Thymus (tissue), 11 donors: ENCODE measurements at regions not wholly inside any gene's neighbourhood (a gene's known extent, or its start where the extent isn't known, plus 50 kb on each side); places are given as distances from the start of the nearest gene placed in this dataset.

ENCODE experiments used
- DNase-seq, 9 donors: peaks; one replicate each; pipeline ENCODE4 v3.0.0-alpha.2; 2013; ENCODE audit warnings: low spot score in 9 of 9, low read depth in 6 of 9, missing footprints in 1 of 9
- H3K27ac ChIP-seq, 2 donors: one replicate each; pipeline ENCODE4 v1.5.1; 2013; ENCODE audit warnings: control low read depth in 1 of 2, low read depth in 1 of 2, low read length in 1 of 2, mild to moderate bottlenecking in 1 of 2, moderate library complexity in 1 of 2
- H3K27me3 ChIP-seq, 2 donors: one replicate each; pipeline ENCODE4 v1.5.1; 2013; ENCODE audit warnings: low read length in 1 of 2; ENCODE audit not compliant: control insufficient read depth in 2 of 2, insufficient read depth in 1 of 2
- H3K36me3 ChIP-seq, 2 donors: one replicate each; pipeline ENCODE4 v1.5.1; 2013; ENCODE audit warnings: low read length in 1 of 2, mild to moderate bottlenecking in 1 of 2, moderate library complexity in 1 of 2; ENCODE audit not compliant: control insufficient read depth in 2 of 2, insufficient read depth in 2 of 2
- H3K4me1 ChIP-seq, 2 donors: one replicate each; pipeline ENCODE4 v1.5.1; 2013; ENCODE audit warnings: low read length in 2 of 2; ENCODE audit not compliant: control insufficient read depth in 2 of 2, insufficient read depth in 2 of 2
- H3K4me3 ChIP-seq, 2 donors: one replicate each; pipeline ENCODE4 v1.5.1; 2013; ENCODE audit warnings: low read length in 2 of 2, control low read depth in 1 of 2, mild to moderate bottlenecking in 1 of 2
- H3K9me3 ChIP-seq, 2 donors: one replicate each; pipeline ENCODE4 v1.5.1; 2013; ENCODE audit warnings: low read length in 1 of 2, mild to moderate bottlenecking in 1 of 2; ENCODE audit not compliant: control insufficient read depth in 2 of 2, insufficient read depth in 1 of 2
- WGBS: extraction: QIAGEN DNeasy Blood & Tissue Kit; methylation state at CpG from one replicate; pipeline ENCODE4 v1.1.7; 2013; 5-methylcytosine and 5-hydroxymethylcytosine counted together
- donor health status: healthy.

DNA sequence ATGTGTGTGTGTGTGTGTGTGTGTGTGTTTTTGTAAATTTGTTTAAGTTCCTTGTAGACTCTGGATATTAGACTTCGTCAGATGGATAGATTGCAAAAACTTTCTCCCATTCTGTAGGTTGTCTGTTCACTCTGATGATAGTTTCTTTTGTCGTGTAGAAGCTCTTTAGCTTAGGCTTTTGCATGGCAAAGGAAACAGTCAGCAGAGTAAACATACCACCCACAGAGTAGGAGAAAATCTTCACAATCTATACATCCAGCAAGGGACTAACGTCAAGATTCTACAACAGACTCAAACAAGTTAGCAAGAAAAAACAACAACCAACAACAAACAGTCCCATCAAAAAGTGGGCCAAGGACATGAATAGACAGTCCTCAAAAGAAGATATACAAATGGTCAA is 336.7 kb upstream of the ATP5MC3 start:
- Histone ChIP-seq H3K27ac (no peak overlapping the region), H3K4me3 (no peak overlapping the region), H3K36me3 (no peaks in the 10 kb centered on the region), H3K27me3 (no peaks in the 10 kb centered on the region), H3K4me1 (no peaks in the 10 kb centered on the region), H3K9me3 (no peaks in the 10 kb centered on the region)
- DNase-seq = no peak
- 86% methylated on average over 3 of the region's 3 CpGs for WGBS

DNA sequence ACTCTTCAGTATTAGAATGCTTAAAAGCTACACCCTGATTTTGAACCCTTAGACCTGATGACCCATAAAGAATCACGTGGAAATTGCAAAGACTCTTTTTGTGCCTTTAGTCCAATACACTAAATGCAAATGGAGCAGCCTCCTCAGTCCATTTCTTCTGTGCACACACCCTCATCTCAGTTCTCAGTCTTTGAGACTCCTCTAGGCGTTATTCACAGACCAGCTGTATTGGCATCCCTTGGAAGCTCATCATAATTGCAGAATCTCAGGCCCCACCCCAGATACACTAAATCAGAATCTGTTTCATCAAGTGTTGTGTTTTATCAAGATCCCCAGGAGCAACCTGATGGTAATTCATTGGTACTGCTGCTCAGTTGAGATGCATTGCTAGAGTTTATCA is 335.0 kb upstream of the ATP5MC3 start:
- Histone ChIP-seq H3K4me3 (no peak overlapping the region), H3K9me3 (no peaks in the 10 kb centered on the region), H3K27ac (no peak overlapping the region), H3K27me3 (no peaks in the 10 kb centered on the region), H3K4me1 (no peaks in the 10 kb centered on the region), H3K36me3 (no peaks in the 10 kb centered on the region)
- DNase-seq = no peak
- WGBS = 87% methylated on average over 2 of the region's 2 CpGs

DNA sequence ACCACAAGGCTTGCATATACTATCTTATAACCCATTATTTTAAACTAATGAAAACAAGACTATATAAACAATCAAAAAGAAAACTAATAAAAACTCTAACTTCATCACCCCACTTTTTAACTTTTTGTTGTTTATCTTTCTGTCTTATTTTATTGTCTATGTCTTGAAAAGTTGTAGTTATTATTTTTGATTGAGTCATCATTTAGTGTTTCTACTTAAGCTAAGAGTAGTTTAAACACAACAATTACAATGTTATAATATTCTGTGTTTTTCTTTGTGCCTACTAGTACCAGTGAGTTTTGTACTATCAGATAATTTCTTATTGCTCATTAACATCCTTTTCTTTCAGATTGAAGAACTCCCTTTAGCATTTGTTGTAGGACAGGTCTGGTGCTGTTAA is 318.7 kb upstream of the ATP5MC3 start:
- H3K4me3 ChIP-seq = no peak overlapping the region
- H3K9me3 ChIP-seq = peaks cover 0 to 7% of the 10 kb centered on the region in 2 donors

DNA sequence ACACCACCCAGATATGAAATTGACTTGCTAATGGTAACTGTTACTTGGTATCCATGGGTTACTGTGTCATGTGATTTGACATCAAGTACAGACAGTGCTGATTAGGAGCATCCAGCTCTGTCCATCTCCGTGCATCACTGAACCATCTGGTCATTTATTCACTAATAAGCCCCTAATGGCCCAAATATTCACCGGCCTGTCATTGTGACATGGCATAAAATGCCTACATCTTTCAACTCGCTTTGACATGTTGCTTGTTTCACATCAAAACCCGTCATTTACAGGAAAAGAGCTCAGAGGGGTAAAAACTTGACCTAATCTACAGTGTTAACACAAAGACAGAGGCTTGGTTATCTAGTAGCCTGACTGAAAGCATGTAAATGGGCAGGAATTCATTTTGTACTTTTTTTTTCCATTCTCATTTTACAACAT is 308.9 kb upstream of the ATP5MC3 start:
- Histone ChIP-seq H3K4me1 (no peaks in the 10 kb centered on the region), H3K27ac (no peak overlapping the region), H3K4me3 (no peak overlapping the region), H3K36me3 (no peaks in the 10 kb centered on the region), H3K9me3 (no peaks in the 10 kb centered on the region), H3K27me3 (no peaks in the 10 kb centered on the region)
- WGBS = 89% methylated on average over 4 of the region's 4 CpGs
- DNase-seq = no peak

More for the DNA sequence above, 318.7 kb upstream of the ATP5MC3 start:
- Histone ChIP-seq H3K36me3 (no peaks in the 10 kb centered on the region), H3K27ac (no peak overlapping the region), H3K4me1 (no peaks in the 10 kb centered on the region), H3K27me3 (no peaks in the 10 kb centered on the region)
- no peak for DNase-seq

DNA sequence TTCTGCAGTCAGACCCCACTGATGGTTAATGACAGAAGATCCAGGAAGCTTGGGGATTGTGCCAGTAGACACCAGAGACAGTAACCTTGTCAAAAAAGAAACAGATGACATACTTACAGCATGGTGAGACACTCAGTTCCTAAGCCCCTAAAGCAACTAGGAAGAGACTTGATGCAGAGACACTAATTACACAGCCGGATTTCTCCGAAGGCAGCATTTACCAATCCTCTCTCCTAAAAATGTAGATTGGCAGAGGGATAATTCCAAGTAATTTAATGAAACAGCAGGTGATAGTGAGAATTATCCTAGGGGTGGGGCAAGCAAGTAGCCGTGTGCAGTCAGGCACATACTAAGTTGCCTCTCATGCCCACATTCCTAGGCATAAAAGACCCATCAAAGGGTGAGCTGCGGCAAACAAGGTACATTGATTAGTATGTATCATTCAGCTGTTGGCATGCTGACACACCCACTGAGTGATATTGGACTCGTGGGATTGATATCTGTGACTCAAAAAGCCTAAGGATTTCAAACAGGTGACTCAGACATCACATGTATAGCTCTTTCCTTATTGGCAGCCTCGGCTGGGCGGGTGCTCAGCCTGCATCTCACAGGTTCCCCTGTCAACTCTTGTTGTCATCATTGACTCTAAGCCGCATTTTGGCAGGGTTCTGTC is 296.7 kb upstream of the ATP5MC3 start:
- H3K27me3 ChIP-seq = no peaks in the 10 kb centered on the region
- H3K36me3 ChIP-seq = no peaks in the 10 kb centered on the region
- H3K27ac ChIP-seq = no peak overlapping the region
- H3K4me3 ChIP-seq = no peak overlapping the region
- DNase-seq = no peak
- no peaks in the 10 kb centered on the region for H3K9me3 ChIP-seq
- 92% methylated on average over 8 of the region's 8 CpGs for WGBS
- no peaks in the 10 kb centered on the region for H3K4me1 ChIP-seq

DNA sequence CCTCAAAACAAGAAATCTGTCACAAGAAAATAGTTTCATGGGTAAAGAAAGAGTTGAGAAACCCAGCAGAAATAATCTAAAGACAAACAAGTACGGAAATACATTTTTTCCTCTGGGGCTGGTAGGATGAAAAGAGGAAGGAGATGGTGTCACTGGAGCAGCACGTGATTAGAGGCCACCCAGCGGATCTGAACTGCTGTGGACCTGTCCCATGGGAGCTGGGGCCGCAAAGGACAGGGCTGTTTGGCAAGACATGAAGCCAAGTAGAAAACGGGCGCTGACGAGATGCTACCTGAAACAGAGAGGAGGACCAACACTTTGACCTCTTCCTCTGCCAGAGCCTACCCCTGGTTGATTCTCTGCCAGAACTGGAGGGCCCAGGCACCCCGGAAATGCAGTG is 295.4 kb upstream of the ATP5MC3 start:
- no peaks in the 10 kb centered on the region for H3K27me3 ChIP-seq
- H3K27ac ChIP-seq = no peak overlapping the region
- H3K36me3 ChIP-seq = no peaks in the 10 kb centered on the region
- H3K4me1 ChIP-seq = no peaks in the 10 kb centered on the region
- WGBS = 87% methylated on average over 8 of the region's 8 CpGs
- no peak for DNase-seq
- H3K4me3 ChIP-seq = no peak overlapping the region
- H3K9me3 ChIP-seq = no peaks in the 10 kb centered on the region

DNA sequence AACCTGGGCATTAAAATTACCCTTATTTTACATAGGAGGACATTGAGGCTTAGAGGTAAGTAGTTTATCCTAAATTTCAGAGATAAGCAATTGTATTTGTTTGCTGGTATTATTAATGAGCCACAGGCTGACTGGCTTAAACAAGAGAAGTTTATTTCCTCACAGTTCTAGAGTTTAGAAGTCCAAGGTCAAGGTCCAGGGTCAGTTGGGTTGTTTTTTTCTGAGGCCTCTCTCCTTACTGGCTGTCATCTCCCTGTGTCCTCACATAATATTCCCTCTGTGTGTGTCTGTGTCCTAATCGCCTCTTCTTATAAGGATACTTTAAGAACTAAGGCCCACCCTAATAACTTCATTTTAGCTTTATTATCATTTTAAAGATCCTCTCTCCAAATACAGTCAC is 294.9 kb upstream of the ATP5MC3 start:
- H3K36me3 ChIP-seq = no peaks in the 10 kb centered on the region
- WGBS = 94% methylated on average over 1 of the region's 1 CpG
- no peak overlapping the region for H3K4me3 ChIP-seq
- no peaks in the 10 kb centered on the region for H3K9me3 ChIP-seq
- no peaks in the 10 kb centered on the region for H3K27me3 ChIP-seq
- H3K27ac ChIP-seq = no peak overlapping the region
- no peaks in the 10 kb centered on the region for H3K4me1 ChIP-seq
- DNase-seq = no peak

DNA sequence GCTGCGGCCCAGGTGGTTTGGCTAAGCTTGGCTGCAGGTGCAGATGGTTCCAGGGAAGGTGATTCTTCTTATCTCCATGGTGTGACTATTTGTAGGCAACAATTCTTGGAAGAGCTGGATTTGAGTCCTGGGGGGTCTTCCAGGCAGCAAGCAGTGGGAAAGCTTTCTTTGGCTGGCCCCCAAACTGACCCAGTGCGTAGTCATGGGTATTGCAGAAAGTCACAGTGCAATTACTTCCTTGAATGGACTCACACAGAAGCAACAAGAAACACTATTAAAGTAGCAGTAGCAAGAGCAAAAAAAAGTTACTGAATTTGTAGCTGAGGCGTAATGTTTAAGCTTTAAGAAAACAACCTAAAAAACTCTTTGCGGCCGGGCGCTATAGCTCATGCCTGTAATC is 293.6 kb upstream of the ATP5MC3 start:
- DNase-seq = no peak
- Histone ChIP-seq H3K27me3 (no peaks in the 10 kb centered on the region), H3K36me3 (no peaks in the 10 kb centered on the region), H3K9me3 (no peaks in the 10 kb centered on the region), H3K4me1 (no peaks in the 10 kb centered on the region), H3K4me3 (no peak overlapping the region), H3K27ac (no peak overlapping the region)
- 99% methylated on average over 6 of the region's 6 CpGs for WGBS

DNA sequence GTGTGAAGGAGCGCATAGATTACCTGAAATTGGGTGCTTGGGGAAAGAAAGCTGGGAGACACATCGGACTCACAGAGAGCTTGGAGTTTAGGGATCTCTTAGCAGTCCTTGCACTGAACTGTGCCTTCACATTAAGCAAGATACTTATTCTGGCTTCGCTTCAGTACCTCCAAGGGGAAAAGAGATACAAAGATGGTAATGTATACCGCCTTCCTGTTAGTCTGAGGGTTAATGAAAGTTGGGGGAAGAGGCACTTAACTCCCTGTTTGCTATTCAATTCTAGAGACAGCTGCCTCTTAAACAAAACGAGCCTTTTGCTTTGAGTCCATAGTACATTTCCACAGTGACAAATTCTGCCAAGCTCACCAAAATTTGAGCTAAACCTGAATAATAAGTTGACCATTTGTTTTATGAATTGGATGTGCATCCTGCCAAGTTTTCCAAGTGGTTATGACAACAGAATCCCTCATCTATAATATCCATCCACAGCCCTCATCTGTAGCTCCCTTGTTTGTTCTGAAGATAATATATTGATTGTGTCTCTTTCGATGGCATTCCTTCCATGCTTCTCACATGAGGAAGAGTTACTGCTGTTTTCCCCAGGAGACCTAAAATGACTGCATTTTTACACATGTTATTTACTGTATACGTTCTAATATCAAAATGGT is 287.1 kb upstream of the ATP5MC3 start:
- Histone ChIP-seq H3K27me3 (no peaks in the 10 kb centered on the region), H3K9me3 (no peaks in the 10 kb centered on the region), H3K36me3 (no peaks in the 10 kb centered on the region), H3K27ac (no peak overlapping the region), H3K4me3 (no peak overlapping the region), H3K4me1 (no peaks in the 10 kb centered on the region)
- WGBS = 93% methylated on average over 7 of the region's 7 CpGs
- DNase-seq = no peak
